Bronchial epithelial cell (primary cell): ENCODE measurements at regions not wholly inside any gene's neighbourhood (a gene's known extent, or its start where the extent isn't known, plus 50 kb on each side); places are given as distances from the start of the nearest gene placed in this dataset.
A peak's percentile ranks its signal among the peaks of the same experiment; 100 is the strongest.
"Not testable (repeated sequence)": the region's sequence is repeated elsewhere in the genome, so short reads cannot be mapped to it uniquely, and the experiment has no call there.

Experiments
- DNase-seq: peaks from one replicate; pipeline ENCODE4 v3.0.0-alpha.2; 2010; ENCODE audit warnings: low read depth
- FAIRE-seq: peaks from 2 replicates; lab custom pipeline; 2011; peaks lifted over from hg19 to GRCh38; lab: Jason Lieb, UNC
- H3K27me3 ChIP-seq: 2 replicates; pipeline ENCODE4 v1.5.1; 2011; ENCODE audit warnings: low read length; ENCODE audit not compliant: control insufficient read depth, insufficient read depth
- H3K36me3 ChIP-seq: 2 replicates; pipeline ENCODE4 v1.5.1; 2011; ENCODE audit warnings: low read length; ENCODE audit not compliant: control insufficient read depth, insufficient read depth
- H3K4me3 ChIP-seq: 2 replicates; pipeline ENCODE4 v1.5.1; 2011; ENCODE audit warnings: mild to moderate bottlenecking, low read depth, low read length, control low read depth
- TF ChIP-seq, protein P1 (sequence below): IDR thresholded peaks from 2 replicates; pipeline ENCODE4 v1.5.1; 2011; ENCODE audit warnings: mild to moderate bottlenecking, moderate library complexity, low read length, control low read depth, inconsistent platforms; ENCODE audit not compliant: insufficient read depth, severe bottlenecking

DNA sequence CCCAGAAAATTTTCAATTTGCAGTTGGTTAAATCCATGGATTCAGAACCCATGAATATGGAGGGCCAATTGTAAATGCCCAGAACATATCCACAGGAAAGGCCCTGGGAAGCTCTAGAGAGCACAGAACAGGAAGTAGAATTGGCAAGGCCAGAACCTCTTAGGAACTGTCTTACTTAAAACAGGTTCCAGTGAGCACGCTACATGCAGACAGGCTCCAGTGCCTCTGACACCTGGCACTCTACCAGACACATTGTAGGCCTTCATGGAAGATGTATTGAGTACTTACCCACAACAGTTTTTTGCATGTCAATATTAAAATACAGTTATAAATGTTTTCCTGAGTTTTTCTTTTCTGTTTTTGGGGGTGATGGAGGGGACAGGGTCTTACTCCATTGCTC, 188.2 kb upstream of the FRMD6 start:
- Histone ChIP-seq H3K27me3 (no peaks in the 10 kb centered on the region), H3K4me3 (no peak overlapping the region), H3K36me3 (no peaks in the 10 kb centered on the region)
- no peak for FAIRE-seq
- DNase-seq: no peak
- TF ChIP-seq, protein P1, sequence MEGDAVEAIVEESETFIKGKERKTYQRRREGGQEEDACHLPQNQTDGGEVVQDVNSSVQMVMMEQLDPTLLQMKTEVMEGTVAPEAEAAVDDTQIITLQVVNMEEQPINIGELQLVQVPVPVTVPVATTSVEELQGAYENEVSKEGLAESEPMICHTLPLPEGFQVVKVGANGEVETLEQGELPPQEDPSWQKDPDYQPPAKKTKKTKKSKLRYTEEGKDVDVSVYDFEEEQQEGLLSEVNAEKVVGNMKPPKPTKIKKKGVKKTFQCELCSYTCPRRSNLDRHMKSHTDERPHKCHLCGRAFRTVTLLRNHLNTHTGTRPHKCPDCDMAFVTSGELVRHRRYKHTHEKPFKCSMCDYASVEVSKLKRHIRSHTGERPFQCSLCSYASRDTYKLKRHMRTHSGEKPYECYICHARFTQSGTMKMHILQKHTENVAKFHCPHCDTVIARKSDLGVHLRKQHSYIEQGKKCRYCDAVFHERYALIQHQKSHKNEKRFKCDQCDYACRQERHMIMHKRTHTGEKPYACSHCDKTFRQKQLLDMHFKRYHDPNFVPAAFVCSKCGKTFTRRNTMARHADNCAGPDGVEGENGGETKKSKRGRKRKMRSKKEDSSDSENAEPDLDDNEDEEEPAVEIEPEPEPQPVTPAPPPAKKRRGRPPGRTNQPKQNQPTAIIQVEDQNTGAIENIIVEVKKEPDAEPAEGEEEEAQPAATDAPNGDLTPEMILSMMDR: no peak

DNA sequence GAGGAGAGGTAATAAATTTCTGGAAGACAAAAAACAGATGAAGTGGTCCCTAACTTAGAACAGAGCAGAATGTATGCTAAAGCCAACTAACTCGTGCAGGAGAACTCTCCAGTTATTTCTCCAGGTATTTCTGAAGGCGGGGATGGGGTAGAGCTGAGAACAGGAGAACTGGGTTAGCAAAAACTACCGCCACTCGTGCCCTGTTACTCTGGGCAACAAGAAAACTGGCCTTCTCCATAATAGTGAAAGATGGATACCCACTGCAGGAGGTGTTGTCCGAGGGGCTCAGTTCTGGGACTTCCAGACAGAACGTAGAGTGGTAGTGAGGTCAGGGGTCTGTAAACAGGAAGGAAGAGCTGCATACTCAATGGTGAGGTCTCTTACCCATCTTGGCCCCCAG, 187.3 kb upstream of the FRMD6 start:
- no peak for DNase-seq
- Histone ChIP-seq H3K27me3 (no peaks in the 10 kb centered on the region), H3K36me3 (no peaks in the 10 kb centered on the region), H3K4me3 (no peak overlapping the region)
- TF ChIP-seq, protein P1: no peak
- FAIRE-seq: no peak

DNA sequence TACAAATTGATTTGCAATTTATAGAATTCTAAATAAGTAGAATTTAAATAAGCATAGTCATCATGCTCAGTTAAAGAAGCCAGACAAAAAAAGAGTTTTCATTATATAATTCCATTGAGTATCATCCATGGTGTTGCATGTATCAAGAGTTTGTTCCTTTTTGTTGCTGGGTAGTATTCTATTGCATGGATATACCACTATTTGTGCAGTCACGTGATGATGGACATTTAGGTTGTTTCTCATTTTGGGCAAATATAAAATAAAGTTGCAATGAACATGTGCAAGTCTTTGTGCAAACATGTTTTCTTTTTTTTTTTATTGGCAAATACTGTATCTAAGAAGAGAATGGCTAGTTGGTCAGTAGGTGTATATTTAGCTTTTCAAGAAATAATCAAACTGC, 186.2 kb upstream of the FRMD6 start:
- TF ChIP-seq, protein P1: no peak
- FAIRE-seq: no peak
- Histone ChIP-seq H3K4me3 (no peak overlapping the region), H3K36me3 (no peaks in the 10 kb centered on the region), H3K27me3 (no peaks in the 10 kb centered on the region)
- no peak for DNase-seq

DNA sequence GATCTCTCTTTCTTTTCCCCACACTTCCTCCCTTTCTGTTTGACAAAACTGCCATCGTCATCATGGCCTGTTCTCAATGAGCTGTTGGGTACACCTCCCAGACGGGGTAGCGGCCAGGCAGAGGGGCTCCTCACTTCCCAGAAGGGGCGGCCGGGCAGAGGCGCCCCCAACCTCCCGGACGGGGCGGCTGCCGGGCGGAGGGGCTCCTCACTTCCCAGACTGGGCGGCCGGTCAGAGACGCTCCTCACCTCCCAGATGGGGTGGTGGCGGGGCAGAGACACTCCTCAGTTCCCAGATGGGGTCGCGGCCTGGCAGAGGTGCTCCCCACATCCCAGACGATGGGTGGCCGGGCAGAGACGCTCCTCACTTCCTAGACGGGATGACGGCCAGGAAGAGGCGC, 184.3 kb upstream of the FRMD6 start:
- H3K4me3 ChIP-seq, H3K36me3 ChIP-seq, DNase-seq, FAIRE-seq, H3K27me3 ChIP-seq: not testable (repeated sequence)

DNA sequence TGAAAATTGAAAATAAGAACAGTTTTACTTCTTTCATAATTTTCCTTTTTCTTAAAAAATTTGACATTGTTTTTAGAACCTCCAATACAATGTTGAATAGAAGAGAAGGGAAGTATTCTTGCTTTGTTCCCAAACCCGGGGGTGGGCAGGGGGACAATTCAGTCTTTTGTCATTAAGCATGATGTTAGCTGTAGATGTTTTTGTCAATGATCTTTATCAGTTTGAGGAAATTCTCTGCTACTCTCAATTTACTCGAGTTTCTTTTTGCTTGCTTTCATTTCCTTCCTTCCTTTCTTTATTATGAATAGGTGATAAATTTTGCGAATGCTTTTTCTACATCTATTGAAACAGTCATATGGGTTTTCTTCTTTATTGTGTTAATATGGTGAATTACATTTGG, 183.2 kb upstream of the FRMD6 start:
- Histone ChIP-seq H3K4me3 (no peak overlapping the region), H3K36me3 (no peaks in the 10 kb centered on the region), H3K27me3 (no peaks in the 10 kb centered on the region)
- DNase-seq (no peak), FAIRE-seq (no peak)
- TF ChIP-seq, protein P1: no peak

DNA sequence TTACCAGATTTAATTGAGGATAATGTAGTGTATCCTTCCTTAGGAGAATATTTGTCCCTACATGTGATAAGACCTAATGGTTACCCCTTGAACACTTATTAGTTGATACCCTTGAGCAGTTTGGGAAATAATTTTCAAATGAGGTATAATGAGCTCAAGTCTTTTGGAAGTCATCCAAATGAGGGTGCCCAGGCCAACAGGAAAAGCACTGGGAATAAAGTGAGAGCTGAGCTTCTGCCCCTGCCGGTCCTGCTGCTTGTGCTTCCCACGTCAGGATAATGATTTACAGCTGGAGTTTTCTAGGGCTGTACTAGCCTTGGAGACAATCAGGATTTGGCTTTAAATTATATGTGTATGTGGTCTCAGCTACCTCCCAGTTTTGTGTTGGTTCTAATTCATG, 178.8 kb upstream of the FRMD6 start:
- TF ChIP-seq, protein P1: no peak
- no peak for FAIRE-seq

More for the DNA sequence above, 178.8 kb upstream of the FRMD6 start:
- Histone ChIP-seq H3K27me3 (no peaks in the 10 kb centered on the region), H3K4me3 (no peak overlapping the region), H3K36me3 (no peaks in the 10 kb centered on the region)
- DNase-seq: peak; percentile 52
